ENCODE measurements at regions not wholly inside any gene's neighbourhood (a gene's known extent, or its start where the extent isn't known, plus 50 kb on each side); places are given as distances from the start of the nearest gene placed in this dataset.

DNA sequence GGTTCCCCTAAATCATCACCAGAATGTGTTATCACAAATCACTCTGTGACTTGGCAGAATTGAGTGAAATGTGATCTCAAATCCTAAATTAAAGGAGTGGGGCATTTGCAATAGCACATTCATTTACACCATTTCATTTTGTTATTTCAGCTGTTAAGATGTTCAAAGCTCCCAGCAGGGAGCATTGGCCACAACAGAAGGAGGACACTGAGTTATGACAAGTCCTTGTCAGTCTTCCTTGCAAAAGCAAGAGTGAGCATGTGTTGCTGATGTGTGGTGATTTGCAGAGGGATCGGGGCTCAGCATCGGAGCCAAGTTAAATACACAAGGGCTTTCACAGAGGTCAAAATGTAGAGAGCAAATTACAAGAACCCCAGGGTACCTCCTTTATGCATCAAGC is 372.2 kb upstream of the CDH5 start:
- Histone ChIP-seq H3K4me1 (ENCODE audit: control insufficient read depth, insufficient read depth, low read length) (no peaks in the 10 kb centered on the region), H3K4me2 (ENCODE audit: low read depth, low read length) (no peak overlapping the region), H4K5ac (ENCODE audit: low read depth, low read length) (no peak overlapping the region), H3K14ac (replicated peaks; ENCODE audit: low read depth, low read length) (no peak overlapping the region), H3K56ac (ENCODE audit: extremely low read depth, insufficient read depth, low read length) (no peak overlapping the region), H2BK20ac (ENCODE audit: low read depth, low read length) (no peak overlapping the region), H2AFZ (replicated peaks; ENCODE audit: low read length, poor library complexity) (no peak overlapping the region), H3K4ac (ENCODE audit: low read depth, low read length) (no peak overlapping the region), H3K18ac (ENCODE audit: low read depth, low read length) (no peak overlapping the region), H3K4me3 (ENCODE audit: insufficient read depth, low read depth, low read length) (no peak overlapping the region), H3K27me3 (ENCODE audit: control insufficient read depth, insufficient read depth, low read length) (peaks cover 37% of the 10 kb centered on the region), H3K9ac (ENCODE audit: low read depth, low read length) (no peak overlapping the region), H4K8ac (ENCODE audit: low read depth in 2 of 2, low read length in 2 of 2) (no peak overlapping the region), H3K9me1 (ENCODE audit: insufficient read depth, low read length) (no peaks in the 10 kb centered on the region), H3K36me3 (ENCODE audit: control insufficient read depth, insufficient read depth, low read length) (no peaks in the 10 kb centered on the region), H2BK120ac (ENCODE audit: low read depth, low read length) (no peak overlapping the region), H3K27ac (ENCODE audit: insufficient read depth, low read length) (no peak overlapping the region), H2AK9ac (replicated peaks; ENCODE audit: low read depth, low read length, poor library complexity) (no peak overlapping the region), H2AK5ac (ENCODE audit: low read depth, low read length) (no peak overlapping the region), H3K9me3 (ENCODE audit: control insufficient read depth, insufficient read depth, low read length) (no peaks in the 10 kb centered on the region), H3K79me1 (ENCODE audit: low read depth in 1 of 2, low read length in 2 of 2) (no peaks in the 10 kb centered on the region), H4K91ac (ENCODE audit: insufficient read depth, low read depth, low read length) (no peak overlapping the region), H2BK15ac (ENCODE audit: low read depth, low read length) (no peak overlapping the region), H3K23ac (ENCODE audit: low read depth, low read length) (no peak overlapping the region), H2BK5ac (ENCODE audit: low read depth, low read length, poor library complexity, severe bottlenecking) (no peak overlapping the region), H4K20me1 (ENCODE audit: insufficient read depth, low read length) (no peaks in the 10 kb centered on the region)
- dilution Hi-C loops (cut with HindIII; ENCODE audit: low sequenced_read_pairs, unreplicated experiment) = no loop called here
- ChIA-PET POLR2A (ENCODE audit: unreplicated experiment) (no interaction called here), CTCF (no interaction called here)
- no CpG with 5 or more reads among the region's 2 CpGs for WGBS, 2 experiments (ENCODE audit: extremely low coverage in 2 of 2, insufficient read length in 1 of 2)
- TF ChIP-seq NFE2L2 (IDR thresholded peaks at IDR 0.05; ENCODE audit: low read depth, low read length) (no peak), MAFK (IDR thresholded peaks at IDR 0.05; ENCODE audit: low read depth, low read length) (no peak), ELK1 (IDR thresholded peaks at IDR 0.05; ENCODE audit: borderline replicate concordance, low read depth, low read length) (no peak), RCOR1 (IDR thresholded peaks at IDR 0.05; ENCODE audit: insufficient replicate concordance, low read length) (no peak), CHD1 (IDR thresholded peaks at IDR 0.05; ENCODE audit: low read depth, low read length) (no peak), RAD21 (IDR thresholded peaks at IDR 0.05; ENCODE audit: low read length) (no peak), POLR2A (IDR thresholded peaks at IDR 0.05; ENCODE audit: low read depth, low read length) (no peak), FOS (IDR thresholded peaks at IDR 0.05; ENCODE audit: low read depth, low read length) (no peak), CEBPB (IDR thresholded peaks at IDR 0.05; ENCODE audit: low read depth, low read length) (no peak), BHLHE40 (IDR thresholded peaks at IDR 0.05; ENCODE audit: low read depth, low read length) (no peak), USF2 (IDR thresholded peaks at IDR 0.05; ENCODE audit: low read depth, low read length) (no peak), SMC3 (IDR thresholded peaks at IDR 0.05; ENCODE audit: low read depth, low read length) (no peak), MXI1 (IDR thresholded peaks at IDR 0.05; ENCODE audit: borderline replicate concordance, low read depth, low read length) (no peak), RFX5 (IDR thresholded peaks at IDR 0.05; ENCODE audit: low read depth, low read length) (no peak), MAZ (IDR thresholded peaks at IDR 0.05; ENCODE audit: borderline replicate concordance, low read depth, low read length) (no peak)
- TF ChIP-seq, protein P1, sequence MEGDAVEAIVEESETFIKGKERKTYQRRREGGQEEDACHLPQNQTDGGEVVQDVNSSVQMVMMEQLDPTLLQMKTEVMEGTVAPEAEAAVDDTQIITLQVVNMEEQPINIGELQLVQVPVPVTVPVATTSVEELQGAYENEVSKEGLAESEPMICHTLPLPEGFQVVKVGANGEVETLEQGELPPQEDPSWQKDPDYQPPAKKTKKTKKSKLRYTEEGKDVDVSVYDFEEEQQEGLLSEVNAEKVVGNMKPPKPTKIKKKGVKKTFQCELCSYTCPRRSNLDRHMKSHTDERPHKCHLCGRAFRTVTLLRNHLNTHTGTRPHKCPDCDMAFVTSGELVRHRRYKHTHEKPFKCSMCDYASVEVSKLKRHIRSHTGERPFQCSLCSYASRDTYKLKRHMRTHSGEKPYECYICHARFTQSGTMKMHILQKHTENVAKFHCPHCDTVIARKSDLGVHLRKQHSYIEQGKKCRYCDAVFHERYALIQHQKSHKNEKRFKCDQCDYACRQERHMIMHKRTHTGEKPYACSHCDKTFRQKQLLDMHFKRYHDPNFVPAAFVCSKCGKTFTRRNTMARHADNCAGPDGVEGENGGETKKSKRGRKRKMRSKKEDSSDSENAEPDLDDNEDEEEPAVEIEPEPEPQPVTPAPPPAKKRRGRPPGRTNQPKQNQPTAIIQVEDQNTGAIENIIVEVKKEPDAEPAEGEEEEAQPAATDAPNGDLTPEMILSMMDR (conservative IDR thresholded peaks at IDR 0.05; ENCODE audit: low read depth, low read length) = no peak
- no TSS peak for BruUV-seq (replicated peaks)
- intact Hi-C loops (cut with micrococcal nuclease) = no loop called here
- in situ Hi-C loops (cut with MboI; ENCODE audit: low sequenced_read_pairs) = no loop called here
- ATAC-seq (ENCODE audit: low read depth) = no peak
- DNase-seq = no peak
